Activated CD4-positive, alpha-beta T cell treated with anti-CD3 and anti-CD28 coated beads, Interleukin-10, Interleukin-2, amounts not matched to agents 100 ng/mL and 50 ng/mL, durations not matched to agents 16 hours and 8 hours (primary cell): ENCODE measurements at regions not wholly inside any gene's neighbourhood (a gene's known extent, or its start where the extent isn't known, plus 50 kb on each side); places are given as distances from the start of the nearest gene placed in this dataset.
"Not testable (repeated sequence)": the region's sequence is repeated elsewhere in the genome, so short reads cannot be mapped to it uniquely, and the experiment has no call there.

Source experiments
- DNase-seq: peaks from one replicate; pipeline ENCODE4 v3.0.0-alpha.2; 2020

DNA sequence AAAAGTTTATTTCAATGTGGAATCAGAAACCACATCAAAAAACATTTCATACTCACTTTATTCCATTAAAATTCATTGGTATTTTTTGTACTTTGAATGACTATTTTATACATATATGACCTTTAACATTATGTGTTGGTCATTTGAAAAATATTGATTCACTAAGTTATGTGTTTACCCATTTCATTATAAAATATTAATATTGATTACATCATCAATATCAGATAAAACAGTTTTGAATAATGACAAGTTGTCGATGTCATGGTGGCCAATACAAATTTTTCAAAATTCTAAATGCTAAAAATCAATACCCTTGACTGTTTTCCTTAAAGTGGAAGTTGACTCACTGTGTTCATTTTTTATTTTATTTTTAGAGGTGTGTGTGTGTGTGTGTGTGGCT lies 239.7 kb upstream of the ROBO1 start:
- DNase-seq = no peak

GRCh38 chr3:80006315-80006714 lies 238.5 kb upstream of the ROBO1 start:
- DNase-seq = no peak

DNA sequence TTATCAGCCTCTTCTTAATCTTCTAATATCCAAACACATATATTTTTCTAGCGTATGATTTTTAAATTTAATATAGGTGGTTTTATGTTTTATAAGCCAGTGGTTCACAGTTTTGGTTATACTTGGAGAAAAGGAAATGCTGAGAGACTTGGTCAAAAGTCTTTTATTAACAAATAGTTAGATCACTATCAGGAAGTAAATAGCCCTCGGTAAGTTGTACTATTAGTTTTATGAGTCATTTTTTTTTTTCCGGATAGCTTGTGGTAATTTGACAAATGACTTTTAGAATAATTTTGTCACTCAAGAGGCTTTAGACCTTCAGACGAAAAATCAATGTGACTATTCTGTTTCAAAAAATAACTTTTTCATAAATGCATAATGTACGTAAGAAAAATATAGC lies 232.2 kb upstream of the ROBO1 start:
- DNase-seq = no peak

DNA sequence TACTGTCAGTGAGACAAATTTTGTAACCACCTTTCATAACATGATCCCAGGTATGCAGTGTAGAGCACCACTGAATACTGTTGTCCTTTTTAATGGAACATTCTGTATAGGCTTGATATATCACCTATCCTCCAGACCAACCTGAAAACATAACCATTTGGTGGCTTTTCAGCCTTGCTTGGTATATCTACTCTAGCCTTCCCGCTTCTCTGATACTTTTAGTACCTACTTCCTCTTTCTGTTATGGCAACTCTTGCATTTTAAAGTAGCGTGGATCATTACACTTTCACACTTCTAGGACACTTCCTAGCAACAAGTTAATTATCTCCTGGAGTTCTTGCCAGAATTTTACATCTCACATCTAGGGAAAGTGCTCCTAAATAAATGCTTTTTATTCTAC lies 226.6 kb upstream of the ROBO1 start:
- no peak for DNase-seq

DNA sequence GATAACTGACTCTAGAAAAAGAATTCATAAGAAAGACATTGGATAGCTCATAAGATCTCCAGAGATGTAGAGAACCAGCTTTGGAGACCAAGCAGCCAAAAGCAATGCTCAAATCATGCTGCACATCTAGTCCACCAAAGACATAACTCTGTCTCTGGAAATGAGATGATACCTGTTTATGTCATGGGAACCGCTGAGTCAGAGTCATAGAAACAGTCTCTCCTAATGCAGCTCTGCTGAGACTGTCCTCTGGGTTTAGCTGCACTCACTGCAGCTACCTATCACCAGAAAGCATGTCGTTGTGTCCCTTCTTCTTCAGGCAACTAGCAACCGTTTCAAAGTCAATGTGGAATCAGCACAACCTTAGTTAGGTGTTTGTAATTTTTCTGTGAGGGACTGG lies 218.5 kb upstream of the ROBO1 start:
- no peak for DNase-seq

DNA sequence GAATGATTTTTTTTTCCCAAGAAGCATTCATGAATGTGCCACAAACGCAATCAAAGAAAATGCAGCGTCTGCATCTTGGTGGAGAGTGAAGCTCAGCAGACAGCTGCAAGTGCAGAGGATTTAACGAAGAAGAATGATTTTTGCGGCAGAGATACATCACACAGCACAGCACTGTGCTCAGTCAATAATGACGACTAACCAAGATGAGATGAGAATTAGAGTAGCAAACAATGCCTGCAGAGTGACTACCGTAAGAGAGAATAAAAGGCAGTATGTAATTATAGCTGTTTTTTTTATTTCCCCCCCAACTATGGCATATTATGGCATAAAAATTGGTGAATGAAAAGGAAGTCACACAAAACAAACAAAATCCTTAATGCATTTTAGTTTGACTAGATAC lies 218.0 kb upstream of the ROBO1 start:
- DNase-seq = no peak

DNA sequence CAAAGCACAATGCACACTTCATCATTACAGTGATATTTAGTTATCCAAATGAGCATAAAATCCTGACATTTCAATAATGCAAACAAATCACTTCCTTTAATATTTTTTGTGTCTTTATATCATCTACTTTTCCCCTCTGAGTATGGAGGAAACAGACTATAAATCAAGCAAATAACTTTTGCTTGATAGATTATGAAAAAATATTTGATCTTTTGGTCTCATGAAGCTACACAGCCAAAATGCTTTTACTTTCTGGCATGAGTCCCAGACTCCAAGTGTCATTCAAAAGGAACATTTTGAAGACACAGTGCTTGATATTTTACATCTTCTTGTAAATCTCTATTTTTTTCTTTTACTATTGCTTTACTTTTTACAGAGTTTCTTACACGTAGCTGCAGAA lies 215.3 kb upstream of the ROBO1 start:
- DNase-seq = no peak

DNA sequence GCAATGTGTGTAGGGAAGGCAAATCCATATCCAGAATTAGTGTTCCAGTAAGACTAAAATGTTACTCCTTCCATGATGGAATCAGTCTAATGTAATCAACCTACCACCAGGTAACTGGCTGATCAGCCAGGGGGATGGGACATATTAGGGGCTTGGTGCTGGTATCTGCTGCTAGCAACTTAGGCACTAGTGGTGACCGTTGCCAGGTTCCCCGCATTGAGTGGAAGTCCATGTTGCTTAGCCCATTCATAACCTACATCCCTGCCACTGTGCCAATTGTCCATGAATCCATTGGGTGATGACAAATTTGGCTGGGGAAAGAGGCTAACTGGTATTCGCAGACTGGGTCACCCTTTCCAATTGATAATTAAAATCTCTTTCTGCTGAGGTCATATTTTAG lies 212.2 kb upstream of the ROBO1 start:
- no peak for DNase-seq

DNA sequence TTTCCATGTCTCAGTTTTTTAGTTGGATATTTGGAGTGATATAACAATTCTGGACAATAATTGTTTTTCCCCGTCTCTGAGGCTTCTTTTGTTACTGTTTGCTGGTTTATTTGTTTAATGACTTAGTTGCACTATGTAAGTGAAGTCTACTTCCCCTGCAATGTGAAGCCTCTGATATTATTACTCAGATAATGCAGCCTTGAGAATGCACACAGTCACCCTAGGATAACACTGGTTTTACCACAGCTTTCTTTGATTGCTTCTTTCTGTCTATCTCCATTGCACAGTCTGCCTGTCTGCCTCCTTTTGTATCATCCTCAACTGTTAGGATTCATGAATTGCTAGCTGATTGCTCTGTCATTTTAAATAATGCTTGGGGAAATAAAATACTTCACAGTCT lies 208.7 kb upstream of the ROBO1 start:
- DNase-seq = no peak

DNA sequence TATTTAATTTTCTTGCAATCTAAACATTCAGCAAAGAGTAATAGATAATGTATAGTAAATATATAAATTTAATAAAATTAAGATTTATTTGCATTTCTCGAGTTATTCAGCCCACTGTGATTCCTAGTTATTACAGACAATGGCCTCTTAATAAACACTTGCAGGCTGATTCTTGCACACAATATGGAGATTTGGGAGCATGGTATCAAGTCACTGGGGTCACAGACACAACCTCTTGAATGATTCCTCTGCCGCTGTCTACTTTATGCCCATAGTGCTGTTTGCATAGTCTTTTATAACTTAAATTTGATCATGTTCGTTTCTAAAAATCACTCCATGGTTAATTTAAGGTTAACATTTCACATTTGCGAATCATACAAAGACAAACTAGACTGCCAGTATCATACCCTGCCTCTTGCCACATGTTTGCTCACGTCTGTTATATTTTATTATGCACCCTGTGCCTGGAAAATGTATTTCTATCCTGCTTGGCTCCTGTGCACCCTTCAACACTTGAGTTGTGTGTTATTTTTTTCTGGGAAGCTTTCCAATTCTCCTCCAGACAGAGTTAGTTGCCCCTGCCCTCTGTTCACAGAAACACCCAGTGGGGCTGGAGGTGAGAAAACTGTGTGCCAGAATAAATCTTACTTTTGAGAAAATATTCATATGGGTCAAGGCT lies 206.3 kb upstream of the ROBO1 start:
- DNase-seq = no peak

DNA sequence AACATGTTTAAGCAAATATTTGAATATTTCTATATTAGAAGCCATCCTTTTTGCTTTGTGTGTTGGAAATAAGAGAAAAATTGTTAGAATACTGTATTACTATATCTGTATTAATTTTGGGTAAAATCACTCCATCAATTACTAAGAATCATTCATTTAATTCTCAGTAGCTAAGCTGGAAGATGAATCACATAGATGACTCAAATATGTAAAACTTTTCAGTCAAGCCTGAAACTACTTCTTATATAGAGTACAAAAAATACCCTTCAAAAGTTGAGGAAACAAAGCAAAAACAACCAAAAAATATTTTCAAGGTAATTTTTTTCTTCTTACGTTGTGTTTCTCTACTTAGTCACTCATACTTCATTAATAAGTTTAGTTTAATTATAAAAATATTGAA lies 205.7 kb upstream of the ROBO1 start:
- DNase-seq = no peak

GRCh38 chr3:79968418-79968817 lies 200.6 kb upstream of the ROBO1 start:
- no peak for DNase-seq

DNA sequence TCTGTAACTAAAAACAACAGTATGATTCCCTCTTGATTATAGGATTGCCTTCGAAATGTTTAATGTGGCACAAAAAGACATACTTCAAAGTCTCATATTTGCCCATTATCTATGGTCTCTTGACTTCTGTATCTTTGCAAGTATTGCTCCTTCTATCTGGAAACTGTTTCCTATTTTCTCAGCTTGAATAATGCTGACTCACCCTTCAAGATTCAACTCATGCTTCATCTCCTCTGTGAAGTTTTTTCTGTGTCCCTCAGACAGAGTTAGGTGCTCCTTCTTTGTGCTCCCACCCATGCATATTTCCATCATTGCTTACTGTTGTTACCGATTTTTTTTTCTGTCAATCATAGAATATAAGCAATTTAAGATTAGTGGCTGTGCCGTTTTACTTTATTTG lies 192.8 kb upstream of the ROBO1 start:
- DNase-seq = no peak

- no peak for DNase-seq
Observed at GRCh38 chr3:79957066-79957465, 189.3 kb upstream of the ROBO1 start.

GRCh38 chr3:79954756-79955155 lies 187.0 kb upstream of the ROBO1 start:
- DNase-seq = no peak

- no peak for DNase-seq
Observed at GRCh38 chr3:79953591-79954101, 185.8 kb upstream of the ROBO1 start.

DNA sequence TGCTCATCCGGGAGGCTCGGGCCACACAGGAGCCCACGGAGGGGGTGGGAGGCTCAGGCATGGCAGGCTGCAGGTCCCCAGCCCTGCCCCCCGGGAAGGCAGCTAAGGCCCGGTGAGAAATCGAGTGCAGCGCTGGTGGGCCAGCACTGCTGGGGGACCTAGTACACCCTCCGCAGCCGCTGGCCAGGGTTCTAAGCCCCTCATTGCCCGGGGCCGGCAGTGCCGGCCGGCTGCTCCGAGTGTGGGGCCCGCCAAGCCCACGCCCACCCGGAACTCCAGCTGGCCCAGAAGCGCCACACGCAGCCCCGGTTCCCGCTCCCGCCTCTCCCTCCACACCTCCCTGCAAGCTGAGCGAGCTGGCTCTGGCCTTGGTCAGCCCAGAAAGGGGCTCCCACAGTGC lies 183.6 kb upstream of the ROBO1 start:
- not testable (repeated sequence) for DNase-seq

- DNase-seq = no peak
Observed at GRCh38 chr3:79947957-79948356, 180.2 kb upstream of the ROBO1 start.

- no peak for DNase-seq
Observed at GRCh38 chr3:79947469-79947868, 179.7 kb upstream of the ROBO1 start.

DNA sequence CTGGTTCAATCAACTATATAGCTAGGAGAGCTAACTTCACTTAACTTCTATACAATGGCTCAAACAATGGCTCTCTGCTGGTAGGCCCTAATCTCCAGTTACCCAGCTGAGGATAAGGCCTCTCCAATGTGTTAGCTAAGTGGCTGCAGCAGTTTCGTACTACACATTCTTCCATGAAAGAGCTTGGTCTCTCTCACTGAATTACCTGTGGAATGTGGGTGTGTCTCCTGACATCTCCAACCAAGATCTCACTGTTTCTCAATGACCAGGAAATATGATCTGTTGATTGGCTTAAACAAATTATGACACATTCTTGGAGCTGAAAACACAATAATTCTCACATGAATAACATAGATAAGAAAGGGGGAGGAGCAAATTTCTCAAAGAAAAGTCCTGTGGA lies 169.8 kb upstream of the ROBO1 start:
- DNase-seq = no peak

DNA sequence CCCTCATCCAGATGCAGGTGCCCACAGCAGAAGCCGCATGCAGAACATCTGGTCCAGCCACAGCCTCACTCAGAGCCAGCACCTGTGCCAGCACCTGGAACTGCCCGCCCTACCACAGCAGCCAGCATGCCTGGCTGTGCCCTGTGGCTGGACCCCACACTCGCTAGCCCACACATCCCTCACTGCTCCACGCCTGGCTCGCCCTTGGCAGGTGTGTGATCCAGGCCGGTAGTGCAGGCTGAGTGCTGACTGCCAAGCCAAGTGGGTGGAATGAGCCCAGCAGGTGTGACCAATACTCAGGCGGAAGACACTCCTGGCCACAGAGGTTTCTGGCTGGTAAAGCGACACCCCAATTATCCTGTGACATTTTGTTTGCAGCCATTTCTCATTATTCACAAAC lies 162.4 kb upstream of the ROBO1 start:
- DNase-seq = no peak

DNA sequence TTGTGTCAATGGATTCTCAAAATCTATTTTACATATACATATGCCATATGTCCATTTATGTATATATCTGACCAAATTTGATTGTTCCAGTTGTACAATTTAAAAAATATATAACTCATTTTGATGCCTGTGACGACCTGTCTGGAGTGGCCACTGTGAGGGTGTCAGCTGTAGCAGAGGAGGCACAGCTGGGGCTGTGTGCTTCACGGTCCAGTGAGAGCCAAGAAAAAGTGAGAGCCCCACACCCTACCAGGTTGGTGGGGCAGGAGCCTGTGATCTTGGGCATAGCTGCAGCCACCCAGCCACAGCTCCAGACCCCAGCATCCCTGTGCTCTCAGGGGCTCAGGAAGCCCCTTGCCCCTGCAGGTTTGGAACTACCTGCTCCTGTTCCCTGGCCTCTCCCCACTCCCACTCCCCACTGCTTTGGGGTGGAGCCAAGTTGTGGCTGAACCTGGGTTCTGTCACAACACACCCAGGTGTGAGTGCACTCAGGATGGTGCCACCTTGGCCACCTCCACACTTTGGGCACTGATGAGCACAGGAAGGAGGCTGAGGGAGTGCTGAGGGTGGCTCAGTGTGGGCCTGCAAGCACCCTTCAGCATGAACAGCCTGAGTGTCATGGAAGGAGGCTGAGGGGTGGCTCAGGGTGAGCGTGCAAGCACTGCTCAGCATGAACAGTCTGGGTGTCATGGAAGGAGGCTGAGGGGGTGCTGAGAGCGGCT lies 161.1 kb upstream of the ROBO1 start:
- no peak for DNase-seq

DNA sequence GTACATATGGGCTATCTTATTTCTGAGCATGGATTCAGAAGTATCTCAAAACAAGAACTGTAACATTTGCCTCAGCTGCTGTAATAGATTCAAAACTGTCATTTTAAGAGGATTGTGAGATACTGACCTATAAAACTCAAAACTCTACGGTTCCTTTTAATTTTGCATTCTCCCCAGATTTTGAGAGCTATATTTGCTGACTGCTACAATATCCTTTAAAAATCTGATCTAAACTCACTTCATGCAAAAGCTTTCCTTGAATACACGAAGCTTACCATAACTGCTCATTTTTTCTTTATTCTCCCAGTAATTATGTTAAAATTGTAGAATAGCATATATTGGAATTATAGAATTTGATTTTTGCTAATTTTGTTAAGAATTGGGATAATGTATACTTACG lies 158.7 kb upstream of the ROBO1 start:
- no peak for DNase-seq

- no peak for DNase-seq
Observed at GRCh38 chr3:79922633-79923032, 154.8 kb upstream of the ROBO1 start.

DNA sequence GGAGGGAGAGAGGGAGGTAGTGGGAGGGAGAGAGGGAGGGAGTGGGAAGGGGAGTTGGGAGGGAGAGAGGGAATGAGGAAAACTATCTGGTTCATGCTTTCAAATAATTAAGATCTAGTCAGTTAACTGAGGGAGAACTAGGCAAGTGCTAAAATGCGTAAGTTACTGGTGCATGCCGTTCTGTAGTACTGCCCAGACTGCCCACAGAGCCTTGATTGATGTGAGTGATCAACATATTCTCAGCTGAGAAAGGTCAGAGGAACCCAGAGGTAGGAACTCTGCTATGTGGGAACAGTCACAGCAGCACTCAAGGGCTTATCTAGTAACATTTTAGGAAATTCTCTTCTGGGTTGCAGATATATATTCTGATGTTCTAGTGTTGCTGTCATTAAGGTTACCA lies 149.8 kb upstream of the ROBO1 start:
- DNase-seq = no peak
